IPS DF 6.9 (cell line): ENCODE measurements at regions not wholly inside any gene's neighbourhood (a gene's known extent, or its start where the extent isn't known, plus 50 kb on each side); places are given as distances from the start of the nearest gene placed in this dataset.
"Not testable (repeated sequence)": the region's sequence is repeated elsewhere in the genome, so short reads cannot be mapped to it uniquely, and the experiment has no call there.

ENCODE experiments used
- DNase-seq: peaks from one replicate; pipeline ENCODE4 v3.0.0-alpha.2; 2013; ENCODE audit warnings: low read depth, low spot score
- H3K27ac ChIP-seq: one replicate; pipeline ENCODE4 v1.5.1; 2013; ENCODE audit warnings: low read length, control low read depth
- H3K27me3 ChIP-seq: 2 replicates; pipeline ENCODE4 v1.6.1; 2013; ENCODE audit warnings: mild to moderate bottlenecking, low read length; ENCODE audit not compliant: control insufficient read depth, insufficient read depth
- H3K36me3 ChIP-seq: 2 replicates; pipeline ENCODE4 v1.6.1; 2013; ENCODE audit warnings: low read length; ENCODE audit not compliant: control insufficient read depth, insufficient read depth
- H3K4me1 ChIP-seq: 2 replicates; pipeline ENCODE4 v1.6.1; 2013; ENCODE audit warnings: low read length; ENCODE audit not compliant: control insufficient read depth, insufficient read depth
- H3K4me3 ChIP-seq: 2 replicates; pipeline ENCODE4 v1.5.1; 2013; ENCODE audit warnings: mild to moderate bottlenecking, low read length
- H3K9me3 ChIP-seq: 2 replicates; pipeline ENCODE4 v1.6.1; 2013; ENCODE audit warnings: low read length, inconsistent platforms; ENCODE audit not compliant: control insufficient read depth, insufficient read depth
- WGBS: extraction: QIAGEN DNeasy Blood & Tissue Kit; methylation state at CpG from one replicate; pipeline ENCODE4 v1.1.7; 2013; ENCODE audit warnings: mixed read lengths, missing lambda C conversion rate; ENCODE audit not compliant: insufficient read length, insufficient coverage; 5-methylcytosine and 5-hydroxymethylcytosine counted together

GRCh38 chr4:189202869-189203271 lies 737.8 kb upstream of the FRG1 start:
- Histone ChIP-seq H3K36me3 (no peaks in the 10 kb centered on the region), H3K9me3 (no peaks in the 10 kb centered on the region), H3K4me1 (no peaks in the 10 kb centered on the region; the same call in 1 of the 2 replicates), H3K27me3 (no peaks in the 10 kb centered on the region), H3K4me3 (no peak overlapping the region), H3K27ac (no peak overlapping the region)
- no CpG with 5 or more reads among the region's 8 CpGs for WGBS
- DNase-seq: no peak

GRCh38 chr4:189204616-189205015 lies 736.1 kb upstream of the FRG1 start:
- DNase-seq: no peak
- WGBS: no CpG with 5 or more reads among the region's 8 CpGs

DNA sequence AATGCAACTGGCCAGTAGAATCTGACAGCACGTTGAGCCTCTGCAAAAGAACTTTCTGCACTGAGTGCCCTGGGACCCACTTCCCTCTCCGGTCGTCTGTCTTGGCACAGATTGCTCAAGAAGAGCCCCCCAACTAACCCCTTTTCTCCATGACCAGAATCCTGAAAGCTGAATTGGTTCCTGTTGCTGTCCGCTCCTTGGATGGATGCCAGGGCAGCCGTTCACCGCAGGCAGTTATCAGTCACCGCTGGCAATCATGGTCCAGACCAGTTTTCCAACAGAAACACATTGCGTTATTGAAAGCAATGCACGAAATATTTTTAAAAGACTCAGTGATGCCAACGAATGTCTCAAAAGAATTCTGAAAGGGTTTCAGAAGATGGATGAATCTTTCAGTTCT lies 733.7 kb upstream of the FRG1 start:
- DNase-seq: no peak
- WGBS: no CpG with 5 or more reads among the region's 10 CpGs
- Histone ChIP-seq H3K4me3 (no peak overlapping the region), H3K27ac (no peak overlapping the region), H3K27me3 (no peaks in the 10 kb centered on the region), H3K4me1 (no peaks in the 10 kb centered on the region), H3K9me3 (no peaks in the 10 kb centered on the region), H3K36me3 (no peaks in the 10 kb centered on the region)

More at GRCh38 chr4:189204616-189205015, 736.1 kb upstream of the FRG1 start:
- Histone ChIP-seq H3K27ac (no peak overlapping the region), H3K9me3 (no peaks in the 10 kb centered on the region), H3K4me1 (no peaks in the 10 kb centered on the region; the same call in 1 of the 2 replicates), H3K27me3 (no peaks in the 10 kb centered on the region), H3K4me3 (no peak overlapping the region), H3K36me3 (no peaks in the 10 kb centered on the region)

- no peak overlapping the region for H3K4me3 ChIP-seq
These were observed 732.8 kb upstream of the FRG1 start for GRCh38 chr4:189207872-189208271.

DNA sequence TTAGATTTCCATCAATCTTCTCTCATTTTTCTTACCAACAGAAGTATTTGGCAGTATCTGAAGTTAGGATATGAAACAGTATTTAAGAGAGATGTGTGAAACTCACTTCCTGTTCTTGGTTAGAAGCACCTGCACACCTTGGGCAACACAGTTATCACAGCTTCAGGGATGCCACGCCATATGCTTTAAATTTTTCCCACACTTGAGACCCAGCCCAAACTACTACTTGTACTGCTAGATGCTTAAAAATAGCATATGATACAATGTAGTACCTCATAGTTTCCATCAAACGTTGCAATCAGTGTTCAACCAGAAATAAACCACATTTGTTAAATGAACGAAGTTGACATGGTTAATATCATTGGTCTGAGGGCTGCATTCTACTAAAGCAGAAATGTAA lies 725.1 kb upstream of the FRG1 start:
- Histone ChIP-seq H3K27ac (no peak overlapping the region), H3K27me3 (no peaks in the 10 kb centered on the region)
- DNase-seq: no peak

More at GRCh38 chr4:189207872-189208271, 732.8 kb upstream of the FRG1 start:
- no peaks in the 10 kb centered on the region for H3K4me1 ChIP-seq
- H3K27me3 ChIP-seq: no peaks in the 10 kb centered on the region
- WGBS: no CpG with 5 or more reads among the region's 5 CpGs
- no peak for DNase-seq
- no peaks in the 10 kb centered on the region for H3K36me3 ChIP-seq
- H3K9me3 ChIP-seq: no peaks in the 10 kb centered on the region
- H3K27ac ChIP-seq: no peak overlapping the region

GRCh38 chr4:189221691-189222090 lies 719.0 kb upstream of the FRG1 start:
- WGBS: no CpG with 5 or more reads among the region's 4 CpGs
- no peak overlapping the region for H3K27ac ChIP-seq

More for the DNA sequence above, 725.1 kb upstream of the FRG1 start:
- no peak overlapping the region for H3K4me3 ChIP-seq
- H3K36me3 ChIP-seq: no peaks in the 10 kb centered on the region
- no CpG with 5 or more reads among the region's 3 CpGs for WGBS
- no peaks in the 10 kb centered on the region for H3K9me3 ChIP-seq
- no peaks in the 10 kb centered on the region for H3K4me1 ChIP-seq

DNA sequence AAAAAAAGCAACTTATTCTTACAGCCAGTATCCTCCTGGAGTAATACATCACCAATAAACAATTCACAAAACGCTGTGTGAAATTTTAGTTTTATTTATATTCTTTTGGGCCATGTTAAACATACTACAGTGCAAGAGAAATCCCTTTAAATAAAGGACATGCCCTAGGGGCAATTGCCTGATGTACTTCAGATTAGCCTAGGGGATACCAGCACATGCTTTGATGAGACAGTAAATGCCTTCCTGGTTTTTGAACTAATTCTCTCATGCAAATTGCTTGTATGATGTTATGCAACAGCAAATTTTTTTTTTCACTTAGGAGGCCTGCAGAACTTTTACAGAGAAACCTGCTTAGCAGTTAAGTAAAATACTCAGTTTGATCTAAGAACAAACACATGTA lies 711.9 kb upstream of the FRG1 start:
- Histone ChIP-seq H3K36me3 (no peaks in the 10 kb centered on the region), H3K4me3 (no peak overlapping the region), H3K27ac (no peak overlapping the region), H3K4me1 (no peaks in the 10 kb centered on the region), H3K27me3 (no peaks in the 10 kb centered on the region), H3K9me3 (no peaks in the 10 kb centered on the region)
- no peak for DNase-seq
- WGBS: no CpG with 5 or more reads among the region's 1 CpG

More at GRCh38 chr4:189221691-189222090, 719.0 kb upstream of the FRG1 start:
- Histone ChIP-seq H3K9me3 (no peaks in the 10 kb centered on the region), H3K4me3 (no peak overlapping the region), H3K36me3 (no peaks in the 10 kb centered on the region), H3K4me1 (no peaks in the 10 kb centered on the region), H3K27me3 (no peaks in the 10 kb centered on the region)
- DNase-seq: no peak

DNA sequence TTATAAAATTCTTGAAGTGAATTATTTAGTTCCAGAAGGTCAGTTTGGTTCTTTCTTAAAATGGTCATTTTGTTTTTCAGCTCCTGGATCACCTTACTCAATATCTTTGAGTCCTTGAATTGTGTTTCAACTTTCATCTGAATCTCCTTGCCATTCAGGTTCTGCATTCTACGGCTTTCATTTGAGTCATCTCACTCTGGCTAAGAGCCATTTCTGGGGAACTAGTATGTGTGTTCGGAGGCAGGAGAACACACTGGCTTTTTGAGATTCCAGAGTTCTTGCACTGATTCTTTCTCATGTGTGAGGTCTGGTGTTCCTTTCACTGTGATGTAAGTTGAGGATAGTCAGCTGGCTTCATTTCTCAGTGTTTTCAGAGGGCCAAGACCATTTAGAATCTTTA lies 708.4 kb upstream of the FRG1 start:
- DNase-seq: no peak
- H3K9me3 ChIP-seq: peaks cover 4% of the 10 kb centered on the region
- no peak overlapping the region for H3K27ac ChIP-seq
- WGBS: no CpG with 5 or more reads among the region's 2 CpGs
- H3K27me3 ChIP-seq: no peaks in the 10 kb centered on the region
- no peaks in the 10 kb centered on the region for H3K36me3 ChIP-seq
- H3K4me3 ChIP-seq: no peak overlapping the region
- no peaks in the 10 kb centered on the region for H3K4me1 ChIP-seq

DNA sequence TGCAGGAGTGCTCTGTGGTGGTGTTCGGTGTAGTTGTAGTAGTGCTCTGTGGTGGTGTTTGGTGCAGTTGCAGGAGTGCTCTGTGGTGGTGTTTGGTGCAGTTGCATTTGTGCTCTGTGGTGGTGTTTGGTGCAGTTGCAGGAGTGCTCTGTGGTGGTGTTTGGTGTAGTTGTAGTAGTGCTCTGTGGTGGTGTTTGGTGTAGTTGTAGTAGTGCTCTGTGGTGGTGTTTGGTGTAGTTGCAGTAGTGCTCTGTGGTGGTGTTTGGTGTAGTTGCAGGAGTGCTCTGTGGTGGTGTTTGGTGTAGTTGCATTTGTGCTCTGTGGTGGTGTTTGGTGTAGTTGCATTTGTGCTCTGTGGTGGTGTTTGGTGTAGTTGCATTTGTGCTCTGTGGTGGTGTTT lies 706.9 kb upstream of the FRG1 start:
- not testable (repeated sequence) for H3K27me3 ChIP-seq, H3K27ac ChIP-seq, H3K4me1 ChIP-seq, DNase-seq, H3K36me3 ChIP-seq, H3K9me3 ChIP-seq, H3K4me3 ChIP-seq
- WGBS: no CpG with 5 or more reads among the region's 1 CpG

DNA sequence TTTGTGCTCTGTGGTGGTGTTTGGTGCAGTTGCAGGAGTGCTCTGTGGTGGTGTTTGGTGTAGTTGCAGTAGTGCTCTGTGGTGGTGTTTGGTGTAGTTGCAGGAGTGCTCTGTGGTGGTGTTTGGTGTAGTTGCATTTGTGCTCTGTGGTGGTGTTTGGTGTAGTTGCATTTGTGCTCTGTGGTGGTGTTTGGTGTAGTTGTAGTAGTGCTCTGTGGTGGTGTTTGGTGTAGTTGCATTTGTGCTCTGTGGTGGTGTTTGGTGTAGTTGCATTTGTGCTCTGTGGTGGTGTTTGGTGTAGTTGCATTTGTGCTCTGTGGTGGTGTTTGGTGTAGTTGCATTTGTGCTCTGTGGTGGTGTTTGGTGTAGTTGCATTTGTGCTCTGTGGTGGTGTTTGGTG lies 705.7 kb upstream of the FRG1 start:
- H3K36me3 ChIP-seq, H3K9me3 ChIP-seq, DNase-seq: not testable (repeated sequence)

DNA sequence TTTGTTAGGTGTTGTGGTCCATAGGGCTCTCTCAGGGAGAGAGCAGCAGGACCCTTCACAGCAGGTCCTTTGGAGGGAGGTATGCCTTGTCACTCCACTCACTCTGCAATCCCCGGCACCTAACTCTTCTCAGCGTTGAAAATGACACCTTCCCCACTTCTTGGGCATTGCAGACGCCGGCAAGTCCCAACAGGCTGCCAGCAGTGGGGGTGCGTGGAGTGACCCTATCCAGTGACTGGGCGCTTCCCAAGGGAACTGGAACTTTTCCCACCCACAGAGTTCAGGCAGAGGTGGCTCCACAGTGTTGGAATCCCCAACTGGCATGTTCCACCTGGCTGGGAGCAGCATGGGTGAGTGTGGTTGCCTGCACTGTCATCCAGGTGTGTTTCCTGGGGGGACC lies 705.1 kb upstream of the FRG1 start:
- no peak overlapping the region for H3K27ac ChIP-seq
- H3K4me3 ChIP-seq: no peak overlapping the region; the same call in 1 of the 2 replicates
- no peak for DNase-seq
- no CpG with 5 or more reads among the region's 6 CpGs for WGBS
- H3K36me3 ChIP-seq: no peaks in the 10 kb centered on the region
- H3K9me3 ChIP-seq: peaks cover 4% of the 10 kb centered on the region
- H3K4me1 ChIP-seq: no peaks in the 10 kb centered on the region
- H3K27me3 ChIP-seq: no peaks in the 10 kb centered on the region

More for the DNA sequence above, 705.7 kb upstream of the FRG1 start:
- H3K4me1 ChIP-seq, H3K27me3 ChIP-seq, H3K4me3 ChIP-seq, H3K27ac ChIP-seq: not testable (repeated sequence)
